Aorta (tissue), 5 donors: ENCODE measurements at regions not wholly inside any gene's neighbourhood (a gene's known extent, or its start where the extent isn't known, plus 50 kb on each side); places are given as distances from the start of the nearest gene placed in this dataset.
A peak's percentile ranks its signal among the peaks of the same experiment; 100 is the strongest.

Experiments used
- ATAC-seq: fragments of 200-7000 bp; cut with Tn5 transposase; one replicate; pipeline ENCODE4 v1.9.1; 2022; ENCODE audit warnings: moderate library complexity; ENCODE audit not compliant: low FRiP score
- DNase-seq, 2 donors: peaks; one replicate each; pipeline ENCODE4 v3.0.0-alpha.2; 2020
- H3K27ac ChIP-seq, 2 donors: one replicate each; pipeline ENCODE4 v1.5.1; 2013; ENCODE audit warnings: low read length in 2 of 2, mild to moderate bottlenecking in 2 of 2, moderate library complexity in 2 of 2, control low read depth in 1 of 2, inconsistent platforms in 1 of 2, low read depth in 1 of 2
- H3K27me3 ChIP-seq, 2 donors: one replicate each; pipeline ENCODE4 v1.6.1; 2013; ENCODE audit warnings: control low read depth in 1 of 2, low read length in 1 of 2, mild to moderate bottlenecking in 1 of 2, moderate library complexity in 1 of 2; ENCODE audit not compliant: insufficient read depth in 2 of 2, control insufficient read depth in 1 of 2
- H3K36me3 ChIP-seq, 2 donors: one replicate each; pipeline ENCODE4 v1.6.1; 2013; ENCODE audit warnings: control low read depth in 1 of 2, low read length in 1 of 2, mild to moderate bottlenecking in 1 of 2; ENCODE audit not compliant: insufficient read depth in 2 of 2, control insufficient read depth in 1 of 2
- H3K4me1 ChIP-seq, 2 donors: one replicate each; pipeline ENCODE4 v1.6.1; 2013; ENCODE audit warnings: low read length in 2 of 2, control low read depth in 1 of 2, mild to moderate bottlenecking in 1 of 2, moderate library complexity in 1 of 2; ENCODE audit not compliant: insufficient read depth in 2 of 2, control insufficient read depth in 1 of 2
- H3K4me3 ChIP-seq, 2 donors: one replicate each; pipeline ENCODE4 v1.5.1; 2013; ENCODE audit warnings: low read length in 2 of 2, control low read depth in 1 of 2, mild to moderate bottlenecking in 1 of 2
- H3K9me3 ChIP-seq: one replicate; pipeline ENCODE4 v1.6.1; 2013; ENCODE audit warnings: mild to moderate bottlenecking, low read length; ENCODE audit not compliant: control insufficient read depth
- WGBS, 2 donors: extraction: QIAGEN DNeasy Blood & Tissue Kit; methylation state at CpG; one replicate each; pipeline ENCODE4 v1.1.7; 2013; 5-methylcytosine and 5-hydroxymethylcytosine counted together
- intact Hi-C, 2 donors: fragments of 100-400 bp; cut with DNase I; formaldehyde crosslinking; loops; one replicate each; pipeline versions ENCODE4 v1.14.2 to v1.15.0; 2022
- donor health status: healthy with polysubstance abuse.
- donor health status: Bipolar disorder and iron deficiency.
- donor health status: DM: no; HTN: no; CAD: no.
- donor health status: DM: no; HTN: no; CAD: no.
- donor health status: DM: yes; HTN: yes; CAD: no.

DNA sequence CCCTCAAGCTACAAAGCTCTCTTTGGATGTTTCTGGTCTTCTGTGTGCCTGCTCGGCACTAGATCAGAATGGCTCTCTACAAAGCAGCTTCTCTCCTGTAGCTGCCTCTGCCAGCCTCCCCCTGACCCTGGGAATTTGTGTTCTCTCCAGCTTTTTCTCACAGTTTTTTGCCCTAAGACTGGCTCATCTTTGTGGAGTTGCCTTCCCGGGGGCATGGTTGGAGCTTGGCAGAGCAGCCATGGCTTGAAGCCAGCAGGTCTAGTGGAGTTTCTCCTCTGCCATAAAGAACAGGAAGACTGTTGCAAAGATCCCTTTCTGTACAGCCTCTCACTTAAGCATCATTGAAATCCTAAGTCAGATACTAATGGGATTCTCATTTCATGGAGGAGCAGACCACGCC, 163.3 kb upstream of the MAMLD1 start:
- no peaks in the 10 kb centered on the region for H3K9me3 ChIP-seq
- no peaks in the 10 kb centered on the region for H3K36me3 ChIP-seq
- H3K4me1 ChIP-seq: no peaks in the 10 kb centered on the region
- WGBS, 2 donors: 60 to 69% methylated on average over 3 of the region's 3 CpGs
- DNase-seq: no peak
- no peak overlapping the region for H3K27ac ChIP-seq
- intact Hi-C loops: no loop called here
- ATAC-seq: no peak
- H3K4me3 ChIP-seq: no peak overlapping the region
- H3K27me3 ChIP-seq: no peaks in the 10 kb centered on the region

DNA sequence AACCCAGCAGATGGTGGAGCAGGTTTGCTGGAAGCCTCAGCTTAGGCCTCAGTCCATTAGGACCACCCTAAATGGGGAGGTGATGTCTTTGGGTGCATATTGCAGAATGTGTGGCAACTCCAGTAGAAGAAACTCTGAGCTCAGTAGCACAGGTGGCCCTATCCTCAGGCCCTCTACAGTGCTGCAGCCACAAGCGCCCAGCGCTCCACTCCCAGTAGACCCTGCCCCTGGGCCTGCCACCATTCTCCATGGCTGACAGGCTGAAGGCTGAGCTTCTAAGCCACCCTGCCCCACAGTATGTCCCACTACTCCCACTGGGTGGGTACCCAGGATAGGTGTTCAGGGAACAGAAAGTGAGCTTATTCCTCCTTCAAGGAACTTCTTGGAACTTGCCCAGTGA, 162.8 kb upstream of the MAMLD1 start:
- Histone ChIP-seq H3K36me3 (no peaks in the 10 kb centered on the region), H3K27ac (no peak overlapping the region), H3K4me1 (no peaks in the 10 kb centered on the region), H3K27me3 (no peaks in the 10 kb centered on the region), H3K4me3 (no peak overlapping the region), H3K9me3 (no peaks in the 10 kb centered on the region)
- DNase-seq (no peak), ATAC-seq (no peak)
- intact Hi-C loops: no loop called here
- WGBS, 2 donors: 94 to 98% methylated on average over 2 of the region's 2 CpGs

GRCh38 chrX:150200820-150201287, 162.3 kb upstream of the MAMLD1 start:
- peaks cover 0 to 2% of the 10 kb centered on the region in 2 donors for H3K4me1 ChIP-seq
- H3K27ac ChIP-seq: no peak overlapping the region
- ATAC-seq (peak; percentile 78), DNase-seq (peak; percentile 81 to 87)
- no peak overlapping the region for H3K4me3 ChIP-seq
- no peaks in the 10 kb centered on the region for H3K27me3 ChIP-seq
- H3K36me3 ChIP-seq: no peaks in the 10 kb centered on the region
- intact Hi-C loops: no loop called here
- WGBS, 2 donors: 33 to 43% methylated on average over 5 of the region's 5 CpGs
- no peaks in the 10 kb centered on the region for H3K9me3 ChIP-seq

DNA sequence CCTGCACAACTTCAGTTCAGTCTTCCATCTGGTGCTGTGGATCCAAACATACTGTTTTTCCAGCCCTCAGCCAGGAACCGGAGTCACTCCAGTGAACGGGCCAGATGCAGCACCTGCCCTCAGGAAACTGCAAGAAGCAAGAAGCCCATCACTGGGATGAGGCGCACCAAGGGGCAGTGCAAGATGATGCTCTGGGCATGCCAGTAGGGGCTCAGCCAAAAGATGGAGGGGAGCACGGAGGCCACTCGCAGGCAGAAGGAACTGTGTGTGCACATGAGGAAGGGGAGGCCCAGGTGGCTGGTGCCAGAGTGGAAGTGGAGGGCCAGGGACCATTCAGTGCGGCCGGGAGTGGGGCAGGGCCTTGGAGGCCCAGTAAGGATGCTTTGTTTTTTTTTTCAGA, 161.7 kb upstream of the MAMLD1 start:
- intact Hi-C loops: no loop called here
- 88 to 95% methylated on average over 7 of the region's 7 CpGs for WGBS, 2 donors
- Histone ChIP-seq H3K27me3 (no peaks in the 10 kb centered on the region), H3K36me3 (no peaks in the 10 kb centered on the region), H3K4me3 (no peak overlapping the region), H3K4me1 (peaks cover 0 to 2% of the 10 kb centered on the region in 2 donors), H3K27ac (no peak overlapping the region), H3K9me3 (no peaks in the 10 kb centered on the region)
- ATAC-seq: no peak
- no peak for DNase-seq

DNA sequence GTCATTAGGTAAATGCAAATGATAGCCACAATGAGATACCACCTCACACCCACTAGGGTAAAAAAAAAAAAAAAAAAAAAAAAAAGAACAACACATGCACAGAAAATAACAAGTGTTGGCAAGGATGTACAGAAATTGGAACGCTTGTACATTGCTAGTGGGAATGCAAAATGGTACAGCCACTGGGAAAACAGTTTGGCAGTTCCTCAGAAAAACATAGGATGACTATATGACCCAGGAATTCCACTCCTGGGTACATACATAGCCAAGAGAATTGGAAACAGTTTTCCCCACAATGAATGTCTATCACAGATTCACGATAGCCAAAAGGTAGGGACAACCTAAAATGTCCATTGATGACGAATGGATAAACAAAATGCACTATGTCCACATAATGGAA, 161.3 kb upstream of the MAMLD1 start:
- intact Hi-C loops: no loop called here
- H3K4me1 ChIP-seq: peaks cover 0 to 2% of the 10 kb centered on the region in 2 donors
- DNase-seq (no peak), ATAC-seq (no peak)
- no peak overlapping the region for H3K4me3 ChIP-seq
- H3K27ac ChIP-seq: no peak overlapping the region
- H3K27me3 ChIP-seq: no peaks in the 10 kb centered on the region
- WGBS, 2 donors: 78 to 89% methylated on average over 3 of the region's 3 CpGs
- H3K9me3 ChIP-seq: no peaks in the 10 kb centered on the region
- no peaks in the 10 kb centered on the region for H3K36me3 ChIP-seq

GRCh38 chrX:150202641-150203247, 160.4 kb upstream of the MAMLD1 start:
- no peak overlapping the region for H3K27ac ChIP-seq
- no peak overlapping the region for H3K4me3 ChIP-seq
- no peaks in the 10 kb centered on the region for H3K27me3 ChIP-seq
- H3K9me3 ChIP-seq: no peaks in the 10 kb centered on the region
- peak; percentile 37 for ATAC-seq
- no peak for DNase-seq
- peaks cover 0 to 2% of the 10 kb centered on the region in 2 donors for H3K4me1 ChIP-seq
- WGBS, 2 donors: 76 to 86% methylated on average over 11 of the region's 11 CpGs
- intact Hi-C loops: no loop called here
- no peaks in the 10 kb centered on the region for H3K36me3 ChIP-seq

DNA sequence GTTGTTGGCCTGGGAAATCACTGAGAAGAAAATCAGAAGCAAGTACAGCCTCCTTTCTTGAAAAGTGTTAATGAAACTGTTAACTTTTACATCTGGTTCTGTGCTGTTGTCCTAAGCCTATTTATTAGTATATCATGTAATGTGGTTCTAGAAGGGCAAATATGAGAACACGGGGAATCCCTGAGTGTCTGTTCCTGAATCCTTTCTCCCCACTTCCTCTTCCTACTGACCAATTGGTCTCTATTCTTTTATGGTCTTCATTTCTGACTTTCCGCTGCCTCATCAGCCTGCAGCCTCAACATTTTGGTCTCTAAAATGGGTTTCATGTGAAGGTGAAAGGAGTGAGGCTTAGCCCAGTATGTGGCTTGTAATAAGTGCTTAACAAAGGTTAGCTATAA, 159.9 kb upstream of the MAMLD1 start:
- no peaks in the 10 kb centered on the region for H3K36me3 ChIP-seq
- no peak overlapping the region for H3K4me3 ChIP-seq
- intact Hi-C loops: no loop called here
- no peaks in the 10 kb centered on the region for H3K27me3 ChIP-seq
- H3K4me1 ChIP-seq: peaks cover 0 to 2% of the 10 kb centered on the region in 2 donors
- H3K9me3 ChIP-seq: no peaks in the 10 kb centered on the region
- ATAC-seq: no peak
- no peak for DNase-seq
- H3K27ac ChIP-seq: no peak overlapping the region
- 83 to 93% methylated on average over 2 of the region's 2 CpGs for WGBS, 2 donors

DNA sequence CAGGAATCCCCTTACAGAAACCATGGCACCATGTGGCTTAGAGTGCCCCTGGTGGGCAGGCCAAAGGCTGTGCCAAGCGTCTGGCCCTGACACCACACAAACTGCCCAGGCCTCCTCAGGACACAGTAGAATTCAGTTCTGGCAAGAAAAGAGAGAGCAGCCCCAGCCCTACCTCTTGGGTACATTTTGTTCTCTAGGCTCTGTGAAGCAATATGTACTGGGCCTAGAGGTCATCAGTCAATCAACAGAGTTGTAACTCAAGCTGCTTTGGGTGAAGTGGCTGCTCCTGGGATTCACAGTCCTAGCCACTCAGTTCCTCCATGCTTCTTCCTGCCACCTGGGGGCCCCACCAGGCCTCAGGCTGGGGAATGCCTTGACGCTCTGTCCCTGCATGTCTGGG, 158.1 kb upstream of the MAMLD1 start:
- Histone ChIP-seq H3K36me3 (no peaks in the 10 kb centered on the region), H3K4me3 (no peak overlapping the region), H3K27me3 (no peaks in the 10 kb centered on the region), H3K27ac (no peak overlapping the region), H3K9me3 (no peaks in the 10 kb centered on the region), H3K4me1 (peaks cover 0 to 2% of the 10 kb centered on the region in 2 donors)
- intact Hi-C loops: no loop called here
- ATAC-seq (no peak), DNase-seq (no peak)
- WGBS, 2 donors: 63 to 91% methylated on average over 2 of the region's 2 CpGs

GRCh38 chrX:150207733-150208132, 155.4 kb upstream of the MAMLD1 start:
- Histone ChIP-seq H3K36me3 (no peaks in the 10 kb centered on the region), H3K4me3 (no peak overlapping the region), H3K27ac (no peak overlapping the region), H3K9me3 (no peaks in the 10 kb centered on the region), H3K4me1 (peaks cover 0 to 2% of the 10 kb centered on the region in 2 donors), H3K27me3 (no peaks in the 10 kb centered on the region)
- intact Hi-C loops: no loop called here
- ATAC-seq (no peak), DNase-seq (no peak)
- 92 to 96% methylated on average over 1 of the region's 1 CpG for WGBS, 2 donors
